HuH-7 (cell line): ENCODE measurements at regions not wholly inside any gene's neighbourhood (a gene's known extent, or its start where the extent isn't known, plus 50 kb on each side); places are given as distances from the start of the nearest gene placed in this dataset.
"Not testable (repeated sequence)": the region's sequence is repeated elsewhere in the genome, so short reads cannot be mapped to it uniquely, and the experiment has no call there.

Source experiments
- DNase-seq: peaks from one replicate; pipeline ENCODE4 v3.0.0; 2011; ENCODE audit warnings: low spot score

GRCh38 chr14:81955123-81955522 is 421.5 kb upstream of the SEL1L start:
- no peak for DNase-seq

GRCh38 chr14:81960781-81961180 is 427.1 kb upstream of the SEL1L start:
- no peak for DNase-seq

DNA sequence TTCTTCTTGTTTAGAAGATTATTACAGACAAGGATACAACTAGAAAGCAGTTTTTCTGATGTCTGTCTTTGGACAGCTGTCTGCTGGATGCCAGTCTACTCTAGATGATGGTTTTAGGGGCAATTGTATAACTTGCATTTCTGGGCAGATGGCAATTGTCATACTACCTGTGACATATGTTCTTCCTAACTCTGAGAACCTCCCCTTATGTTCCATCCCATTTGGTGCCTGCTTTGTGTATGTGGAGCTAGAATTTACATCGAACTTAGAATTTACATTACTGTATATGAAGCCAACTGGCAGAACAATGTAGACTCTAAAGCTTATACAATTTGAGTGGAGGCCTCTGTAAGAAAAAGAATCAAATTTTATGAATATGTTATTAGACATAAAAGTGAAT is 430.2 kb upstream of the SEL1L start:
- DNase-seq: no peak

GRCh38 chr14:81970307-81970706 is 436.7 kb upstream of the SEL1L start:
- no peak for DNase-seq

- DNase-seq: no peak
Observed at GRCh38 chr14:81971911-81972310, 438.3 kb upstream of the SEL1L start.

DNA sequence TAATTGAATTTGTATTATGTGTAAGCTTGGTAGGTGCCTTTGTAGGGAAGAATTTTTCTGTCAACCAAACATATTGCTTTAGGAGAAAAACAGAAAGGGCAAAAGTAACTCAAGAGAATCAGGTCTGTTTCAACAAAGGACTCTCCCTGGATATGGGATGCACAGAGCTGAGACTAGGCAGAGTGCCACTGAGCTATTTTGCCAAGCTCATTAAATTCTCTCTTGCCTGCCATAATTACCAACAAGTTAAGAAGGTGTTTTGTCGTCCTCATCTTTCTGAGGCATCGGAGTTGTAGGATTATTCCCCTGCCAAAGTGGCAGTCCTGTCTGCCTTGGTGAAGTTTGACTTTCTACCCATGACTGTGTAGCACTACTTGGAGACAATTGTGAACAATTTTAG is 438.9 kb upstream of the SEL1L start:
- DNase-seq: no peak

GRCh38 chr14:81974543-81974942 is 440.9 kb upstream of the SEL1L start:
- DNase-seq: no peak

GRCh38 chr14:81980601-81981306 is 447.1 kb upstream of the SEL1L start:
- no peak for DNase-seq

DNA sequence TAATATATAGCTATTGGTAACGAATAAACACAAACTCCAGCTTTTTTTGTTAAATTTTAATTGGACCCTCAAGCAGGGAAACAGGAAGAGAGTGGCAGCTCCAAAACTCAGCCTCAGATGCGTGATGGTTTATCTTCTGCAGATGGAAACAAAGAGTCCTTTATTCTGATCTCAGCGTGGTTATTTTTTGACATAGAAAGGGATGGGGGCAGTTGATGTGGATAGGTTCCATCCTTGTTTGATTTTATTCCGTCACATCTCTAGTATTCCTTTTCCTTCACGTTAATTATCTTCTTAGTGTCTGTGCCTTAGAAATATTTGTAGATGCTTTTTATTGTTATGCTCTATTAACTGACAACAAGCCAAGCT is 447.6 kb upstream of the SEL1L start:
- DNase-seq: no peak

DNA sequence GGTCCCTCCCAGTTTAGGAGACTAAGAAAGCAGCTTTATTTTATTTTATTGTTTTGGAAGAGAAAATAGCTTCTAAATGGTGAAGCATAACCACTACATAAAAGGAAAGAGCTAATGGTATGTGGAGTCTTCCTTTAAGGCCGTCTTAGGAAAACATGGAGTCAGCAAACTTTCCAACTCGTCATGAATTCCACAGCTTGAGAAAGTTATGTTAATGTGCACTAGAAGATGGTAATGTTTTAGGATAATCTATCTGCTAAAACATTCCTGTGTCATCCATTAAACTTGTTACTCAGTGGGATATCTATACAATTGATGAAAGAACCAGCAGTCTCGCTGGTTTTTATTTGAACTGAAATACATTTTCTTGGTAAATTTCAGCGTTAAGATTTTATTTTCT is 448.4 kb upstream of the SEL1L start:
- no peak for DNase-seq

- peak; percentile 26 for DNase-seq
Observed at GRCh38 chr14:81986005-81986404, 452.4 kb upstream of the SEL1L start.

DNA sequence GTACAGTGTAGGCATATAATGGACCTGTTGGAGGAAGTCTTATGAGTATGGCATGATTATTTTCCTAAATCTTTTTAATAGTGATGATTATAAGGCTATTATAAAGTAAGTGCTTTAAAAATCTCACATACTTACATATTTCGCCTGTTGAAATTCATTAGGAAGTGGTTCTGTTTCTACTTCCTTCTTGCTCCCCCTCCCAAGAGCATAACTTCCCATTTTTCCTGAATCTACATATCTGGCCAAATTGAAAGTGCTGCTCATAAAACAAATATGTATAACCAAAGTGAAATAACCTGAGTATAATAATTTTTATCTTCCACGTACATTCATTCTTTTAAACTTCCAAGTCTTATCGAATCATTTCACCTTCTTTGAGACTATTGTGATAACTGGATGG is 455.6 kb upstream of the SEL1L start:
- DNase-seq: no peak

DNA sequence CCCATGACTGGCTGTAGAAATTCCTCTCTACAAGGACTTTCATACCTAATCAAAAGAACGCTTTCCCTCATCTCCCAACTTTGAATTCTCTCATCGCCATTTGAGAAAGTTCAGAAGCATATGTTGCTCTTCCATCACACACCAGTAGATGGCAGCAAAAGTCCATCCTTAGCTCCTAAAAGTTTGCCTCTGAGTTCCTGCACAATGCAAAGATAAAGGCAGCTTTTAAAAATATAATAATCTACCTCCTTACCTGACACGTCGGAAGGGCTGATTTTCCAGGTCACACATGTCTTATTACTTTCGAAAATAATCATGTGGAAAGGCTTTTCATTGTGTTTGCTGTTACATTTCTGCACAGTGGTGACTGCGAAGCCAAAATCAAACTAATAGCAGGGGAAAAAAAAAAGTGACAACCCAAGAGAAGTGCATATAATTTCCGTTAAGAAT is 456.7 kb upstream of the SEL1L start:
- DNase-seq: no peak

DNA sequence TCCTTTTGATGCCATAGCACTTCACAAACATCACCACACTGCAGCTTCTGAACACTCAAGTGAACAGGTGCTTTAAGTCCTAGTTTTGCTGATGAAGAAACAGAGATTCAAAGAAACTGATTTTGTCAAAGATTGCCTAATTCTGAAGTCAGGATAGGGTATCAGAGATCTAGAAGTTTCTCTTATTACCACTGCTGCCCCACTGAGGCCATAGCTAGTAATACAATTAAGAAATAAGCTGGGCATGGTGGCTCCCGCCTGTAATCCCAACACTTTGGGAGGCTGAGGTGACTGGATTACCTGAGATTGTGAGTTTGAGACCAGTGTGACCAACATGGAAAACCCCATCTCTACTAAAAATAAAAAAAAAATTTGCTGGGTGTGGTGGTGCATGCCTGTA is 458.3 kb upstream of the SEL1L start:
- DNase-seq: no peak

DNA sequence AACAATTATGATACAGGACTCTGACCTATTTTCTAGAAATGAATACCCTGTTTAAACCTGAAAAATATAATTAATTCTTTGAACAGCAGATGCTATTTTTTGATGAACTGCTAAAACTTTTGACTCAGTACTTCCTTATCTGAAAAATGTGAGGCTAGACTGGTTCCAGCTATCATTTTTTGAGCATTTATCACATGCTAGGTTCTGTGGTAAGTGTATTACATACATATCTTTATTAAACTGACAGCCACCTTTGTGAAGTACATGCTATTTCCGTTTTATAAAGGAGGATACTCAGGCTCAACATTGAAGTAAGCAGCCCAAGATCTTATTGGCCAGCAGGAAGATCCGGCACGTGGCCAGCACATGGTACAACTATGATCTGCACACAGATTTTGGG is 459.8 kb upstream of the SEL1L start:
- no peak for DNase-seq

DNA sequence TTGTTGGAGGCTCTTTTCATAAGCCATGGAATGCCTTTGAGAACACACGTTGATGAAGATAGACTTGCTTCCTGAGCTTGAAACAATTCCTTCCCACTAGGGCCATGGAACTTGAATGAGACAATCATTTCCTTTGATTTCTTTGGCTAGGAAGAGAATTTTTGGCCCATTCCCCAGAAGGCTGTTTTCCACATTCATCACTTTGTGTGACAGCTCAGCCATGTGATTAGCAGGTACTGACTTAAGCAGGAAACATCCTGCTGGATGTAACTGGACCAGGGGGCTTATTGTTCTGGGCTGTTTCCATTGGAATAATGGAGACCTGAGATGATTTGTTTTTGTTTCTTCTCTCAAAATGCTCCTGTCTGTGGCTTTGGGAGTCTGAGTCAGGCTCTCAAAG is 469.8 kb upstream of the SEL1L start:
- no peak for DNase-seq

DNA sequence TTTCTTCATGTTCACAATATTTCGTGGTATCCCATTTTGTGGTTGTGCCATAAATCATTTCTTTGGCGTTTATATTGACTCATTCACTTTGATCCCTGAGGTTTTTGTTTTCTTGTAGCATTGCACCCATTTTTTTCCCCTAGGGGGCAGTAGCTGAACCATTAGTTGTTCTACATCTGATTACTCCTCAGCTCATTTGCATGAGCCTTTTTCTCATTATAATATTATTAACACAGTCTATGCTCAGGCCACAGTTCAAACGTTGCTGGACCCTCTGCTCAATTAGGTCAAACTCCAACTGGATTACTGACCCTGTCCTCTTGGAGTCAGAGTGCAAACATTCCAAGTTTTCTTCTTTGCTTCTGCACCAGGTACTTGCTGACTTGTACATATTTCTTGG is 475.4 kb upstream of the SEL1L start:
- DNase-seq: no peak

DNA sequence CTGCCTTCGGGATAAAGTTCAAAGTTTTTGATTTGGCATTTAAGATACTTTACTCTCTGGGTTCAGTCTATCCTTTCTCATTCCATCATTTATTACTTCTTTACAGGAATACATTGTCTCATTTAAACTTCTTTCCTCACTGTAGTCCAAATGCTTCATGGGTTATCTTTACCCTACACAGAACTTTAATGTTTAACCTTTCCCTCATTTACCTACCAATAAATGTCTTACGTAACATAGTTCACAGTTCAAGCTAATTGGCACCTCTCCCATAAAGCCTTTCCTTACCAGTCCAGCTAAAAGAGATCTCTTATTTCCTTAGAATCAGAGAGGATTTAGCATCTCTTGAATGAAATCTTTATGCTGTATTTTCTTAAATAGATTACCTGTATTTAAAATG is 476.3 kb upstream of the SEL1L start:
- no peak for DNase-seq

GRCh38 chr14:82011460-82011859 is 477.8 kb upstream of the SEL1L start:
- no peak for DNase-seq

DNA sequence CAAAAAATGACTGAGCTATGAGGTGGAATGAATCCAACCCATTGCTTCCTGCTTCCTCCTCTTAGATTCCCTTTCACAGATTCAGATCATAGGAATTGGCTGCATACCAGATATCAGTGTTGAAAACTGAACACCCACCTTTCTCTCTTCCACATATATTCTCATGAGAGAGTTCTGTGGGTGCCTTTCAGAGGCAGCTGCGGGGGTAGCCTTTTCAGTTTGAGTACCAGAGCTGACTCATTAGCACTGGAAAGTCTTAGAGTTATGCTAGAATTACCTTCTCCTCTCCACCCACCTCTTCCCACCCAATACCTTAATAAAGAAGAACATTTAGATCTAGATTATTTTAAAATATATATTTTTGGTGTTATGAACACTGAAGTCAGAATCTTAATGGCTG is 495.4 kb upstream of the SEL1L start:
- DNase-seq: no peak

GRCh38 chr14:82035397-82035796 is 501.7 kb upstream of the SEL1L start:
- no peak for DNase-seq

- DNase-seq: not testable (repeated sequence)
Observed at GRCh38 chr14:82038066-82038465, 504.4 kb upstream of the SEL1L start.

DNA sequence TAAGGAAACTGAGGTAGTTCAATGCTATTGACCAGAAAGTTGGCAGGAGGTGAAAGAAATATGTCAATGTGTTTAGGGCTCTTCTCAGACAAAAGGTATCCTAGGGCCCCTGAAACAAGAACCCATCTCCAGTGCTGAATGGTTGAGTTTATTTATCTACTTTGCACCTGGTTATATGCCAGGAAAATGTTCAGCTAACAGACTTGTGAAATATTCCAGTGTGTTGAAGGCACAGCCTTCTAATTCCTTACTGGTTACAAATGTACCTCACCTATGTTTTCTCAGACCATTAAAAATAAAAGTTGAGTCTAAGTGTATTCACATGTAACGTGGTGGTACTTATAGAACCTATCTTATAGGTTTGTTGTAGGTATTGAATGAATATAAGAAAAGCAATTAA is 511.7 kb upstream of the SEL1L start:
- DNase-seq: no peak

GRCh38 chr14:82046512-82047226 is 513.0 kb upstream of the SEL1L start:
- no peak for DNase-seq
